H54 (cell line): ENCODE measurements at regions not wholly inside any gene's neighbourhood (a gene's known extent, or its start where the extent isn't known, plus 50 kb on each side); places are given as distances from the start of the nearest gene placed in this dataset.

Source experiments
- DNase-seq: peaks from one replicate; pipeline ENCODE4 v3.0.0; 2011; ENCODE audit warnings: low spot score, mixed read lengths; ENCODE audit not compliant: insufficient read length
- FAIRE-seq: peaks from 3 replicates; lab custom pipeline; 2011; peaks lifted over from hg19 to GRCh38; lab: Jason Lieb, UNC
- POLR2A ChIP-seq: IDR thresholded peaks from 2 replicates; pipeline ENCODE4 v1.6.1; 2011; ENCODE audit warnings: low read depth, mild to moderate bottlenecking, low read length

- DNase-seq: no peak
- no peak for FAIRE-seq
- no peak for TF ChIP-seq POLR2A
Observed at GRCh38 chr3:118480101-118480860, 554.4 kb downstream of the IGSF11 start.

GRCh38 chr3:118485693-118486092, 549.0 kb downstream of the IGSF11 start:
- no peak for FAIRE-seq
- no peak for TF ChIP-seq POLR2A
- DNase-seq: no peak

DNA sequence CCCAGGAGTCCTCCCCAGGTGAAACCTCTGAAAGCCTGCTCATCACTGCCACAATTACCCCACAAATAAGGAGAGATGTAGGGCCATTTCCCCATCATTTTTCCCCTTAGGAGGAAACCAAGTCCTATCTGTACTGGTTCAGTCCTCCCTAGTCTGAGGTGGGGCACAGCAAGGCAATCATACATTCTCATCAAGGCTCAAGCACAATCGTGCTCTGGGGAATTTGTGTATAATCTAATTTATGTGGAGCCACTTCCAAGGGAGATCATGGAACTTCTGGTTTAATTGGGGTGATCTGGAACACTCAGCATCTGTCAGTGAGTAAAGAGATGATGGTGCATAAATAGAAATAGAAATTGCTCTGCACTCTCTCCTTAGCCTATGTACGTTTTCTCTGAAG, 546.9 kb downstream of the IGSF11 start:
- DNase-seq (no peak), FAIRE-seq (no peak)
- no peak for TF ChIP-seq POLR2A

DNA sequence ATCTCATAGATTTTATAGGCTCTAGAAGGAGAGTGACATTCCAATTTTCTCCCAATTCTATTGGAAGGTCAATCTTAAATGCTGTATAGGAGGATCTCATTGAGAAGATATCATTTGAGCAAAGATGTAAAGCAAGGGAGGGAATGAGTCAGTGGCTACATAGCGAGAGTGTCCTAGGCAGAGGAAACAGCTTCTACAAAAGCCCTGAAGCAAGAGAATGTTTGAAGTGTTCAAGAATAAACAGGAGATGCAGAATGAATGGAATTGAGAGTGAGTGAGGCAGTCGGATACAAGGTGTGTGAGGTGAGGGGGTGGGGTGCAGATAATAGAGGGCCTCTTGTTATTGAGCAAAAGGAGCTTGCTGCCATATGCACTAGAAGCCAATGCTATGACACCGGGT, 545.9 kb downstream of the IGSF11 start:
- FAIRE-seq (no peak), DNase-seq (no peak)
- no peak for TF ChIP-seq POLR2A

- DNase-seq: no peak
- no peak for FAIRE-seq
- no peak for TF ChIP-seq POLR2A
Observed at GRCh38 chr3:118495206-118495605, 539.4 kb downstream of the IGSF11 start.

GRCh38 chr3:118497274-118497673, 537.4 kb downstream of the IGSF11 start:
- FAIRE-seq (no peak), DNase-seq (no peak)
- TF ChIP-seq POLR2A: no peak

GRCh38 chr3:118501152-118501551, 533.5 kb downstream of the IGSF11 start:
- no peak for TF ChIP-seq POLR2A
- no peak for DNase-seq
- no peak for FAIRE-seq

DNA sequence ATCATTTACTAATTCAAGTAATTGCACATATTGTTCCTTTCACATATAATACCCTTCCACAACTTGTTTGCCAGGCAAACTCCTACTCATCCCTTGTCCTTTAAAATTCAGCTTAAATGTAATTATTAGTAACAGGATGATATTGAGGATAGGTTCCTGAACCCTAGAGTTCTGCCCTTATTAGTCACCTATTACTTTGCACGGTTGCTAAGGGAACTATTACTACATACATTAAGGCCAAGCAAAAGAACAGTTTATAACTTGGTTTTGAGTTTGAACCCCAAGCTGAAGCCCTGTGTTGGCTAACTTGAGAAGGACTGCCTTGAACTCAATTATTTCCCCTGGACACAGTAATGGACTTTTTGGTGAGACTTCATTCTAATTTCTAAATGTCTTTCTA, 529.7 kb downstream of the IGSF11 start:
- DNase-seq (no peak), FAIRE-seq (no peak)
- no peak for TF ChIP-seq POLR2A

GRCh38 chr3:118505784-118506183, 528.9 kb downstream of the IGSF11 start:
- no peak for TF ChIP-seq POLR2A
- no peak for DNase-seq
- no peak for FAIRE-seq

DNA sequence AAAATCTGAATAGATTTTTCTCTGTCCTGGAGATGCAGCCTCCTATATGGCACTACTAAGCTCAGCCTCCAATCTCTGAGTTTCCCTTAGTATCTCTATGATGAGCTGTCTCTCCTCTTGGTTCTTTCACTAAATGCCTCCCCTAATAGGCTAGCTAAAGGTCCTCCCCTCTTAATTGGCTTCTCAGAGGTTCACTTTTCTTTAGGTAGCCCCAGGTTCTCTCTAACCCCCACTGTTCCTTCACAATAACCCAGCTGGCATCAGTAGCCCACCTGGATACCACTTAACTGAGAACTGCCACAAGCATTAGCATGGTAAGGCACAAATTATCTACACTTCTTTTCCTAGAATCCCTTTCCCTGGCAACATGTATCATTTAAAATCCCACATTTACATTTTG, 523.2 kb downstream of the IGSF11 start:
- FAIRE-seq: no peak
- no peak for DNase-seq
- no peak for TF ChIP-seq POLR2A

DNA sequence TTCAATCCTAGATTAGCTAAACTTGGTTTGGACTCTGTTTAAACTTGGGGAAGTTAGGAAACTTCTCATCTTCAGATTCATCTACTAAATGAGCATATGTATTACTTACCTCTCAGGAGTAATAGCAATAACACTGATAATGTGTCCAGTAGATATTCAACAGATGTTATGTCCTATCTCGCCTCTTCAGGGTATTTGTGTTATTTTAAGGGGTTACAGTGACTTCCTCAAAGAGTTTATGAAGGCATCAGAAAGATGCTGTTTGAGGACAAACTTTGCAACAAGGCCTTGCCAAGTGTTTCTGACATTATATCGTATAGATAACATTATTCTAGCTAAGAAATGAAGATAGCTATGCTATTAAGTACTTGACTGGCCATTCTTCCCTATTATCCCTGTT, 522.3 kb downstream of the IGSF11 start:
- no peak for TF ChIP-seq POLR2A
- no peak for FAIRE-seq

DNA sequence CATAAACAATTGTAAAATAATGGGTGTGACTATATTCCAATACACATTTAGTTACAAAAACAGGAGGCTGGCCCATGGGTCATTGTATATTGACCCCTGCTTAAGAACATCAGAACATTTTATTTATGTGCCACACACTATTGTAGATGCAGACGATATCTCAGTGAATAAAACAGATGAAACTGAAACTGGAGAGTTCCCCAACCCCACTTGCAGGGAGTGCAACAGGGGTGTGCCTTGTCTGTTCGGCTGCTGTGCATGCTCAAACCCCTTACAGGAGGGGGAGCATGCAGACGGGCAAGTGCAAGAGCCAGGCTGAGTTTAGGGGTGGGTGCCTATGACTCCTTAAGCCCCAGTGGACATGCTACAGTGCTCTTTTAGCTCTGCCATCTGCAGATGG, 509.6 kb downstream of the IGSF11 start:
- no peak for TF ChIP-seq POLR2A
- FAIRE-seq (no peak), DNase-seq (no peak)

More for the DNA sequence above, 522.3 kb downstream of the IGSF11 start:
- no peak for DNase-seq

DNA sequence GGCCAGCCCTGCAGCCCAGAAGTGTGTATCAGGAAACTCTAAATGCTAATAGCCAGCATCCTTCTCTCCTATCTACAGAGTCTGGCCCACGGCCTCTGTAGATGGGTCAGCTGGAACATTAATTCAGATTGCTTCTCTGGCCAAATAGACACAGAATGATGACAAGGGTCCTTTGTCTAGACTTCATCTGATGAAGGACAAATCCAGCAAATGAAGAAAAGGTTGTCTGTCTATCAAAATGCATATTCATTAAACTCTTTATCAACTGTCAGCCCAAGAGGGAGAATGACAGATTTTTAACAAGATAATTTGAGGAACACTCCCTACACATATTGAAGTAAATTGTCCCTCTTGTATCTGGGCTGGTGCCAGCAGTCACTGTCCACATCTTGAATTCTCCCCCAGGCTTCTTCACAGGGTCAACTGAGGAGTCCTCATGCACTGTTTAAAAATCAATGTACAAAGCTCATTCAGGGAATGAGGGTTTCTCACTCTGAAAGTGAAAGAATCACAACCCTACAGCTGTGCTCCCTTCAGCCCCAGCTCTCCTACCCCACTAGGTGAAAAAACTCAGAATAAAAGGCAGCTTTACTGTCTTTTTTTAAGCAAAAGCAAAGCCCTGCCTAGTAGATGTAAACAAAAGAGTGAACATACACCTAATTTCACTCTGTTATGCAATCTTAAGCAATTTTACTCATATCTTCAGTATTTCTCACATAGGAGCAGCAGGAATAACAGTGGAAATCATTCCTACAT, 507.7 kb downstream of the IGSF11 start:
- DNase-seq (no peak), FAIRE-seq (no peak)
- TF ChIP-seq POLR2A: no peak

DNA sequence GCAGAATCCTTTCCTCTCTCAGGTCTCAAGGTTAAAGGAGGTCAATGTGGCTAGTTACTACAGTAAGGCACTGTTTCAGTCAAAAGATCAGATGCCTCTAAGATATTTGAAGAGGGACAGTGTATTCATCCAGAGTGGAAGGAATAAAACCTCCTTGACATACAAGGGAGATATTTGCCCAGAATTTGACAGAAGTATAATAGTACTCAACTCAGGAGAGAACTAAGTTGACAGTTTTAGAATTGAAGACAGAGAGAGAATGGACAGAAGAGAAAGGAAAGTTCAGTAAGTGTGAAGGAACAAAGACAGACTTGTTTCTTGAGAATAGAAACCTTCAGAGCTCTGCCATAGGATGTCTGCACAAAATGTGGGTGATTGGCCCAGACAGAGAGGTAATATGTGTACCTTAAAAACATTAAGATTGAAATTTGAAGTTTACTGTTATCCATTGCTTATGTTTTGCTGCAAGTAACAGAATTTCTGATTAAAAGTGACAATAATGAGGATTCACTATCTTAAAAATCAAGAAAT, 507.1 kb downstream of the IGSF11 start:
- no peak for DNase-seq
- no peak for TF ChIP-seq POLR2A
- no peak for FAIRE-seq
